ENCODE measurements at regions not wholly inside any gene's neighbourhood (a gene's known extent, or its start where the extent isn't known, plus 50 kb on each side); places are given as distances from the start of the nearest gene placed in this dataset.

GRCh38 chr13:83958531-83958930, 76.3 kb upstream of the SLITRK1 start:
- DNase-seq = no peak

- no peak for DNase-seq
Measured at GRCh38 chr13:83955011-83955410, 72.7 kb upstream of the SLITRK1 start.

GRCh38 chr13:83953916-83954315, 71.6 kb upstream of the SLITRK1 start:
- DNase-seq = no peak

GRCh38 chr13:83950293-83950692, 68.0 kb upstream of the SLITRK1 start:
- no peak for DNase-seq

- no peak for DNase-seq
Measured at GRCh38 chr13:83943530-83944279, 61.4 kb upstream of the SLITRK1 start.

GRCh38 chr13:83941701-83942335, 59.5 kb upstream of the SLITRK1 start:
- no peak for DNase-seq

GRCh38 chr13:83940742-83941141, 58.5 kb upstream of the SLITRK1 start:
- no peak for DNase-seq

GRCh38 chr13:83937579-83937978, 55.3 kb upstream of the SLITRK1 start:
- no peak for DNase-seq

GRCh38 chr13:83935566-83935965, 53.3 kb upstream of the SLITRK1 start:
- DNase-seq = no peak

Data from NCI-H1694 (cell line).